Astrocyte of the cerebellum (primary cell): ENCODE measurements at regions not wholly inside any gene's neighbourhood (a gene's known extent, or its start where the extent isn't known, plus 50 kb on each side); places are given as distances from the start of the nearest gene placed in this dataset.
"Not testable (repeated sequence)": the region's sequence is repeated elsewhere in the genome, so short reads cannot be mapped to it uniquely, and the experiment has no call there.

Experiments used
- DNase-seq: peaks from one replicate; pipeline ENCODE4 v3.0.0-alpha.2; 2011; ENCODE audit warnings: low read depth
- H3K4me3 ChIP-seq: 2 replicates; pipeline ENCODE4 v1.5.1; 2011; ENCODE audit warnings: mild to moderate bottlenecking, low read depth, low read length, moderate library complexity
- in situ Hi-C: cut with HindIII; loops from 2 replicates; pipeline ENCODE4 v1.10.0; 2017; ENCODE audit warnings: low sequenced_read_pairs
- TF ChIP-seq, protein P1 (sequence below): IDR thresholded peaks from 2 replicates; pipeline ENCODE4 v1.5.1; 2012; ENCODE audit warnings: low read length, low read depth, moderate library complexity, mild to moderate bottlenecking; ENCODE audit errors: missing control alignments

GRCh38 chr15:39255760-39256159, 325.1 kb upstream of the THBS1 start:
- no peak overlapping the region for H3K4me3 ChIP-seq
- in situ Hi-C loops: no loop called here
- TF ChIP-seq, protein P1, sequence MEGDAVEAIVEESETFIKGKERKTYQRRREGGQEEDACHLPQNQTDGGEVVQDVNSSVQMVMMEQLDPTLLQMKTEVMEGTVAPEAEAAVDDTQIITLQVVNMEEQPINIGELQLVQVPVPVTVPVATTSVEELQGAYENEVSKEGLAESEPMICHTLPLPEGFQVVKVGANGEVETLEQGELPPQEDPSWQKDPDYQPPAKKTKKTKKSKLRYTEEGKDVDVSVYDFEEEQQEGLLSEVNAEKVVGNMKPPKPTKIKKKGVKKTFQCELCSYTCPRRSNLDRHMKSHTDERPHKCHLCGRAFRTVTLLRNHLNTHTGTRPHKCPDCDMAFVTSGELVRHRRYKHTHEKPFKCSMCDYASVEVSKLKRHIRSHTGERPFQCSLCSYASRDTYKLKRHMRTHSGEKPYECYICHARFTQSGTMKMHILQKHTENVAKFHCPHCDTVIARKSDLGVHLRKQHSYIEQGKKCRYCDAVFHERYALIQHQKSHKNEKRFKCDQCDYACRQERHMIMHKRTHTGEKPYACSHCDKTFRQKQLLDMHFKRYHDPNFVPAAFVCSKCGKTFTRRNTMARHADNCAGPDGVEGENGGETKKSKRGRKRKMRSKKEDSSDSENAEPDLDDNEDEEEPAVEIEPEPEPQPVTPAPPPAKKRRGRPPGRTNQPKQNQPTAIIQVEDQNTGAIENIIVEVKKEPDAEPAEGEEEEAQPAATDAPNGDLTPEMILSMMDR: no peak
- DNase-seq: no peak

DNA sequence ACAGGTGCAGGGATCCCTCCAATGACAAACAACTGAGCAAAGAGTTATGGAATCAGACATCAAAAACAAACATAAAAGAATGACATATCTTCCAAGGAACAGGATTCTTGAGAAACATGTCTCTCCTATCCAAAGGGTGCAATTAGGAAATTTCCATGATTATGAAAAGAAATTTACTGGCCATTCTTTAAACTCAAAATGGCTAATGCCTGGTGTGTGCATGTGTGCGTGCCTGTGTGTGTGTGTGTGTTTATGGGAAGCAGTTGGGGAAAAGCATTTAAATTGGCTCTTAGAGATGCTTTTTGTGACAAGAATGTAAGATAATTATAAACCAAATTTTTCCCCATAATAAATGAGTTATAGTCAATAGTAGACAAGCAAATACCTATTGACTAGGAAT, 320.5 kb upstream of the THBS1 start:
- TF ChIP-seq, protein P1: no peak
- H3K4me3 ChIP-seq: no peak overlapping the region
- DNase-seq: no peak
- in situ Hi-C loops: loop anchor here (5.0 kb wide), 1 partner anchor 63 kb away; no protein-coding TSS in a partner anchor

DNA sequence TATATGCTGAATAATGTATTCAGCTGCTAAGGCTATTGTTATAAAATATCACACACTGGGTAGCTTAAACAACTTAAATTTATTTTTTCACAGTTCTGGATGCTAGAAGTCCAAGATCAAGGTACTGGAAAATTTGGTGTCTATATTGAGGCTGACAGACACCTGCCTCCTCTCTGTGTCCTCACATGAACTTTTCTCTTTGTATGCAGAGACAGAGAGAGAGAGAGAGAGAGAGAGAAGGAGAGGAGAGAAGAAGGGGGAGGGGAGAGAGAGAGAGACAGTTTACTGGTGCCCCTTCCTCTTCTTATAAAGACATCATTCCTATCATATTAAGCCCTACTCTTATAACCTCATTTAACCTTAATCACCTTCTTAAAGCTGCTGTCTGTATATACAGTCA, 320.1 kb upstream of the THBS1 start:
- H3K4me3 ChIP-seq: no peak overlapping the region
- TF ChIP-seq, protein P1: no peak
- in situ Hi-C loops: loop anchor here (5.0 kb wide), 1 partner anchor 63 kb away; no protein-coding TSS in a partner anchor
- DNase-seq: no peak

- not testable (repeated sequence) for DNase-seq, H3K4me3 ChIP-seq
- in situ Hi-C loops: loop anchor here (5.0 kb wide), 1 partner anchor 64 kb away; no protein-coding TSS in a partner anchor
Measured at GRCh38 chr15:39261397-39262183, 319.3 kb upstream of the THBS1 start.

DNA sequence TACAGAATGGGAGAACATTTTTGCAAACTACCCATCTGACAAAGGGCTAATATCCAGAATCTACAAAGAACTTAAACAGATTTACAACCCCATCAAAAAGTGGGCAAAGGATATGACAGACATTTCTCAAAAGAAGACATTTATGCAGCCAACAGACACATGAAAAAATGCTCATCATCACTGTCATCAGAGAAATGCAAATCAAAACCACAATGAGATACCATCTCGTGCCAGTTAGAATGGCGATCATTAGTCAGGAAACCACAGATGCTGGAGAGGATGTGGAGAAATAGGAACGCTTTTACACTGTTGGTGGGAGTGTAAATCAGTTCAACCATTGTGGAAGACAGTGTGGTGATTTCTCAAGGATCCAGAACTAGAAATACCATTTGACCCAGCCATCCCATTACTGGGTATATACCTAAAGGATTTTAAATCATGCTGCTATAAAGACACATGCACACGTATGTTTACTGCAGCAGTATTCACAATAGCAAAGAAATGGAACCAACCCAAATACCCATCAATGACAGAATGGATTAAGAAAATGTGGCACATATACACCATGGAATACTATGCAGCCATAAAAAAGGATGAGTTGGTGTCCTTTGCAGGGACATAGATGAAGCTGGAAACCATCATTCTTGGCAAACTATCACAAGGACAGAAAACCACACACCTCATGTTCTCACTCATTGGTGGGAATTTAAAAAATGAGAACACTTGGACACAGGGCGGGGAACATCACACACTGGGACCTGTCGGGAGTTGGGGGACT, 317.7 kb upstream of the THBS1 start:
- in situ Hi-C loops: loop anchor here (5.0 kb wide), 1 partner anchor 66 kb away; no protein-coding TSS in a partner anchor
- H3K4me3 ChIP-seq, DNase-seq: not testable (repeated sequence)

DNA sequence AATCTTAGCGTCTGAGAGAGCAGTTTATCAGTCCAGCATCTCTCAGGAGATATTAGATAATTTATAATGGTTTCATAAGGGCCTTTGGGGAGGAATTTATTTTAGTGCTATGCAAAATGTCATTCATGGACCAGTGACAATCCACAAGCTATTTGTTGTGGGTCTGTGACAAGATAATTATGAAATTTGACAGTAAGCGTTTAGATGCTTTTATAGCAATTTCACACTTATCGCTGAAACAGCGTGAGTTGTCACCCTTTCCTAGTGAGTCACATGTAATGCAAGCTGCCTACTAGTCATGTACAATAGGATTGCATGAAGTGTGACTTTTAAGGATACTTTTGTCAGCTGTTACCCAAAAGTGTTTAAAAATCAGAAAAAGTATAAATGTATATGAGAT, 315.6 kb upstream of the THBS1 start:
- H3K4me3 ChIP-seq: no peak overlapping the region
- in situ Hi-C loops: no loop called here
- DNase-seq: no peak
- TF ChIP-seq, protein P1: no peak

DNA sequence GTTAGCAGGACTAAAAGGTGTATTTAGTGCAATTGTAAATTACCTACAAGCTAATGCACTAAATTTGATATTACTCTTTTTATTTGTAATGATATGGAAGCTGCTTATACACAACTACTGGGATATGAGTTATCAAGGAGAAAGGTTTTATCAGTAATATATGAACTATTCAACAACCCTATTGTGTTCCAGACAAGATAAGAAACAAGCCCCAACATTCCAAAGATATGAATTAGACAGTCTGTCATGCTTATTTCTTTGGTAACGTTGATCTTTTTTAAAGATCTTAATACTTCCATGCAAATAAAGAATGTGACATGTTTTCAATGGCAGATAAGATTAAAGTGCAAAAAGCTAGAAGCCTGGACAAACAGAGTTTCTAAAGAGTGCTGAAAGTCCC, 314.0 kb upstream of the THBS1 start:
- TF ChIP-seq, protein P1: no peak
- no peak overlapping the region for H3K4me3 ChIP-seq
- DNase-seq: no peak
- in situ Hi-C loops: no loop called here
